NCI-H2171 (cell line): ENCODE measurements at regions not wholly inside any gene's neighbourhood (a gene's known extent, or its start where the extent isn't known, plus 50 kb on each side); places are given as distances from the start of the nearest gene placed in this dataset.

Source experiments
- DNase-seq: peaks from one replicate; lab custom pipeline; 2025; lab: John Stamatoyannopoulos, UW

- no peak for DNase-seq
Observed at GRCh38 chr4:26140150-26140898, 180.5 kb upstream of the RBPJ start.

GRCh38 chr4:26141051-26141721 is 179.6 kb upstream of the RBPJ start:
- no peak for DNase-seq

- DNase-seq: no peak
Observed at GRCh38 chr4:26141911-26142638, 178.7 kb upstream of the RBPJ start.

GRCh38 chr4:26144526-26145155 is 176.2 kb upstream of the RBPJ start:
- no peak for DNase-seq

GRCh38 chr4:26145212-26145611 is 175.6 kb upstream of the RBPJ start:
- DNase-seq: no peak

GRCh38 chr4:26148927-26149326 is 171.9 kb upstream of the RBPJ start:
- DNase-seq: no peak

GRCh38 chr4:26150948-26151347 is 169.9 kb upstream of the RBPJ start:
- no peak for DNase-seq

- DNase-seq: no peak
Observed at GRCh38 chr4:26151615-26152014, 169.2 kb upstream of the RBPJ start.

- DNase-seq: peak; percentile 55
Observed at GRCh38 chr4:26152056-26152455, 168.8 kb upstream of the RBPJ start.

GRCh38 chr4:26157541-26157940 is 163.3 kb upstream of the RBPJ start:
- no peak for DNase-seq

GRCh38 chr4:26160591-26160990 is 160.2 kb upstream of the RBPJ start:
- DNase-seq: no peak

- DNase-seq: no peak
Observed at GRCh38 chr4:26161030-26161824, 159.6 kb upstream of the RBPJ start.

- DNase-seq: no peak
Observed at GRCh38 chr4:26162101-26162500, 158.7 kb upstream of the RBPJ start.

- DNase-seq: no peak
Observed at GRCh38 chr4:26163425-26164362, 157.1 kb upstream of the RBPJ start.

- DNase-seq: no peak
Observed at GRCh38 chr4:26171501-26171900, 149.3 kb upstream of the RBPJ start.

- DNase-seq: peak; percentile 18
Observed at GRCh38 chr4:26171941-26172340, 148.9 kb upstream of the RBPJ start.

GRCh38 chr4:26173619-26174018 is 147.2 kb upstream of the RBPJ start:
- DNase-seq: no peak

GRCh38 chr4:26174027-26174426 is 146.8 kb upstream of the RBPJ start:
- DNase-seq: no peak

GRCh38 chr4:26175006-26175786 is 145.6 kb upstream of the RBPJ start:
- no peak for DNase-seq
